ENCODE measurements at regions not wholly inside any gene's neighbourhood (a gene's known extent, or its start where the extent isn't known, plus 50 kb on each side); places are given as distances from the start of the nearest gene placed in this dataset.
"Not testable (repeated sequence)": the region's sequence is repeated elsewhere in the genome, so short reads cannot be mapped to it uniquely, and the experiment has no call there.

GRCh38 chr5:2841208-2841607 is 89.7 kb upstream of the IRX2 start:
- ATAC-seq: no peak

DNA sequence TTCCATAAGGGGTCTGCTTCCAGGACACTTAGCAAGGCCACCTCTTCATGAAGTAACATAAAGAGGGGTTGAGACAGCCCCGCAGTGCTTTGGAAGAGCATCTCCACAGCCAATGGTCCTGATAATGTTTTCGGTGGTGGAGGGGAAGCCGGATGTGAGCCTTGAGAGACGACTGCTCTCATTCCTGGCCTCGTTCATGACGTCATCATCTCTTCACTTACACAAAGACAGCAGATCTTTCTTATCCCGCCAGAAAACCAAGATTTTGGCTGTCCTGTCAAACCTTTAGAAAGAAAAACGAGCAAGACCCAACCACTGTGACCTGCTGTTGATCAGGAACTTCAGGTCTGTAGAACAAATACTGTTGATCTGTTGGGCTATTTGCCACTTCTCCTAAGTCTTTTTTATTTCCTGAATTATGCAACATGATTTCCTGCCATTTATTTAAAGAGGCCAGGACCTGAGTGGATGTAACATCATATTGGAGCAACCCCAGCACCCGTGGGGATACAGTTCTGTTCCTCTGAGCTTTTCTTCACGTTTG is 89.0 kb upstream of the IRX2 start:
- ATAC-seq: no peak

DNA sequence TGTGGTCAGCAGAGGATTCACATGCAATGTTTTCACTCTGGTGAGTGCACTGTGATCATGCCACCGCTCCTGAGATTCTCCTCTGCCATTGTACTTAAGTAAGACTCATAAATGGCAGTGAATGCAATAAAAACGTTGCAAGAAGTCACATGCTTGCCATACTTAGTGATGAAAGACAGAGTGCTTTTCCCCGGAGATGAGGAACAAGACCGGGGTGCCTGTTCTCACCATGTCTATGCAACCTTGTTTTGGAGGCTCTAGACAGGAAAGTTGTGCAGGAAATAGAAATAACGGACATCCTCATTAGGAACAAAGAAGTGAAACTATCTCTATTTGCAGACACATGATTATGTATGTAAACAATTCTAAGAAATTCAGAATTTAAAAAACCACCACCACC is 84.7 kb upstream of the IRX2 start:
- ATAC-seq: no peak

DNA sequence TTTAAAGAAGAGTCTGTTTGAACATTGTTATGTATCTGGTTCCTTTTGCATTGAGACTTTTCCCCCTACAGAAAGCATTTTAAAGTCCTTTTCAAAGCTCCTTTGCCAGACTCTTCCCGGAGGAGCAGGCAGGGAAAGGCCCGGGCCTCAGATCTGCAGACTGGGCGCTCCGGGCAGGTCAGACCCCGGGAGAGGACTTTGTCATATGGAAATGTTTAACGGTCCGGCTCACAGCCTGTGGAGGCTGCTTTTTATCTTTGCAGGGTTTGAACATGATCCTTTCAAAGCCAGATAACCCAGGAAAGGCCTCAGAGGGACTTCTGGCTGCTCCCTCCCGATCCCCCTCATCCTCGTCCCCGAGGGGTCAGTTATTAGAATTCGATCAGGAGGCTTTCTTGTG is 82.1 kb upstream of the IRX2 start:
- no peak for ATAC-seq

GRCh38 chr5:2832394-2832793 is 80.9 kb upstream of the IRX2 start:
- ATAC-seq: no peak

DNA sequence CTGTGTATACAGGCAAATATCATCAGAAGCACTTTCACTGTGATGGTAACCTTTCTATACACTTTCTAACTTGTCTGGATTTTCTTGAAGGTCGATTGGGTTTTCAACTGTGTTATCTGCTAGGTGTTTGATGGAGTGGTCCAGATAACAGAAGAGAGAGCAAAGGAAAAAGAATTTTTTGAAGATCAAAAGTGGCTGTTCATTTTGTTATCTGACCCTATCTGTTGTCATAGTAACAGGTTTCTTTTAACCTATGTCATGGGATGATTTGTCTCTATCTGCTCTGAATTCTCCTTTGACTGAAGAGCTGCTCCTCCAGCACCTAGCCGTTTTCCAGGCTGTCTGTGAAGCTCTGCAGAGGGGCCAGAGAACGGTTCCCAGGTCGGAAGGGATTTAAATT is 77.8 kb upstream of the IRX2 start:
- no peak for ATAC-seq

GRCh38 chr5:2818936-2819335 is 67.5 kb upstream of the IRX2 start:
- no peak for ATAC-seq

- ATAC-seq: no peak
These were observed 65.6 kb upstream of the IRX2 start for GRCh38 chr5:2817031-2817603.

- no peak for ATAC-seq
These were observed 62.2 kb upstream of the IRX2 start for GRCh38 chr5:2813678-2814077.

DNA sequence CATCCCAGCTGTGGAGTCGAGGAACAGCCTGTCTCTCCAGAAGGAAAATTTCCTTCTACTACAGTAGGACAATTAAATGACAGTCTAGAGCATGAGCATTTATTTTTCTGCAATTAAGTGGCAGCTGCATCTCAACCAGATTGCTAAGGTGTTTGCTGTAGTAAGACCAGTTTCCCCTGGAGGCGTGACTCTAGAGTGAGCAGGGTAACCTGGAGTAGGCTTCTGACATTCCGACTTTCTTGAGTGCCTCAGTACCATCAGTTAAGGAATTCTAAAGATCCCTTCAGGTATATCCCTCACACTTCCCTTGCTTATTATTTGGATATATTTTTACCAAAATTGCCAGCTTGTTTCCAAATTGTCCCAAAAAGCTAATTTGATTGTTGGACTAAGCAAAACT is 59.2 kb upstream of the IRX2 start:
- no peak for ATAC-seq

DNA sequence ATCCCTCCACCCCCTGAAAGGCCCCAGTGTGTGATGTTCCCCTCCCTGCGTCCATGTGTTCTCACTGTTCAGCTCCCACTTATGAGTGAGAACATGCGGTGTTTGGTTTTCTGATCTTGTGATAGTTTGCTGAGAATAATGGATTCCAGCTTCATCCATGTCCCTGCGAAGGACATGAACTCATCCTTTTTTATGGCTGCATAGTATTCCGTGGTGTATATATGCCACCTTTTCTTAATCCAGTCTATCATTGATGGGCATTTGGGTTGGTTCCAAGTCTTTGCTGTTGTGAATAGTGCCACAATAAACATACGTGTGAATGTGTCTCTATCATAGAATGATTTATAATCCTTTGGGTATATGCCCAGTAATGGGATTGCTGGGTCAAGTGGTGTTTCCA is 55.8 kb upstream of the IRX2 start:
- ATAC-seq: not testable (repeated sequence)

GRCh38 chr5:2806176-2806575 is 54.7 kb upstream of the IRX2 start:
- no peak for ATAC-seq

GRCh38 chr5:2805080-2805479 is 53.6 kb upstream of the IRX2 start:
- no peak for ATAC-seq

GRCh38 chr5:2803751-2804150 is 52.3 kb upstream of the IRX2 start:
- no peak for ATAC-seq

GRCh38 chr5:2802693-2803365 is 51.4 kb upstream of the IRX2 start:
- ATAC-seq: no peak

- no peak for ATAC-seq
These were observed 50.4 kb upstream of the IRX2 start for GRCh38 chr5:2801577-2802525.
